Adrenal gland (tissue), 5 donors: ENCODE measurements at regions not wholly inside any gene's neighbourhood (a gene's known extent, or its start where the extent isn't known, plus 50 kb on each side); places are given as distances from the start of the nearest gene placed in this dataset.

ENCODE experiments used
- CTCF ChIP-seq, 6 experiments: fragments of 450-650 bp in 4 of 6; fragments of 200-600 bp in 2 of 6; sonication (generic) in 1 of 6; IDR thresholded peaks; 1 replicate in 5 of 6; 2 replicates in 1 of 6; pipeline versions ENCODE4 v1.5.1 to v1.8.0; 2016 to 2021; ENCODE audit warnings: antibody characterized with exemption in 6 of 6, mild to moderate bottlenecking in 2 of 6, moderate library complexity in 1 of 6
- POLR2A ChIP-seq, 2 donors: fragments of 450-650 bp; IDR thresholded peaks; one replicate each; pipeline ENCODE4 v1.6.1; 2017; ENCODE audit warnings: antibody characterized with exemption in 2 of 2, mild to moderate bottlenecking in 2 of 2, moderate library complexity in 1 of 2
- donor health status: DM: no; HTN: no; CAD: no.

GRCh38 chr4:129403848-129404247, 307.9 kb downstream of the C4orf33 start:
- no peak for TF ChIP-seq CTCF (IDR thresholded peaks at IDR 0.05)
- no peak for TF ChIP-seq POLR2A (IDR thresholded peaks at IDR 0.05)
